ENCODE measurements at regions not wholly inside any gene's neighbourhood (a gene's known extent, or its start where the extent isn't known, plus 50 kb on each side); places are given as distances from the start of the nearest gene placed in this dataset.

DNA sequence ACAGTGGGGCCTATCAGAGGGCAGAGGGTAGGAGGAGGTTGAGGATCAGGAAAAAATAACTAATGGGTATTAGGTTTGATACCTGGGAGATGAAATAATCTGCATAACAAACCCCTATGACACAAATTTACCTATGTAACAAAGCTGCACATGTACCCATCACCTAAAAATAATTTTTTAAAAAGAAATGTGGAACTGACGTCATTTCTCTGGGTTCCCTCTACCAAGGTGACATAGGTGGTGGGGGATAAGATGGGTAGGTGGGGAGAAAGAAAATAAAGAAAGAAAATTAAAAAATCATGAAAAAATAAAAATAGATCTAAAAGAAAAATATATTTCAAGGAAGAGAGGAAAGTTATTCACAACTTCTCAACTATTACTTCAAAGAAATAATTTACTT, 153.1 kb upstream of the SORCS1 start:
- TF ChIP-seq RBAK (tag by site-specific recombination; IDR thresholded peaks at IDR 0.05) = no peak
- TF ChIP-seq ZNF416 (tag by site-specific recombination; IDR thresholded peaks at IDR 0.05) = no peak
- no peak for TF ChIP-seq CTCF (tag by site-specific recombination; IDR thresholded peaks at IDR 0.05)
- no peak for TF ChIP-seq ZNF549 (tag by site-specific recombination; IDR thresholded peaks at IDR 0.05)
- no peak for TF ChIP-seq ZNF776 (tag by site-specific recombination; IDR thresholded peaks at IDR 0.05; ENCODE audit: borderline replicate concordance)
- TF ChIP-seq YY1 (tag by site-specific recombination; IDR thresholded peaks at IDR 0.05) = no peak
- TF ChIP-seq ZNF670 (tag by site-specific recombination; IDR thresholded peaks at IDR 0.05; ENCODE audit: low read depth) = no peak
- TF ChIP-seq ZNF560 (tag by site-specific recombination; IDR thresholded peaks at IDR 0.05; ENCODE audit: borderline replicate concordance) = no peak
- no peak for TF ChIP-seq ZNF561 (tag by site-specific recombination; IDR thresholded peaks at IDR 0.05; ENCODE audit: borderline replicate concordance)
